DMS79 (cell line): ENCODE measurements at regions not wholly inside any gene's neighbourhood (a gene's known extent, or its start where the extent isn't known, plus 50 kb on each side); places are given as distances from the start of the nearest gene placed in this dataset.
"Not testable (repeated sequence)": the region's sequence is repeated elsewhere in the genome, so short reads cannot be mapped to it uniquely, and the experiment has no call there.

Source experiments
- DNase-seq: peaks from one replicate; lab custom pipeline; 2025; lab: John Stamatoyannopoulos, UW

DNA sequence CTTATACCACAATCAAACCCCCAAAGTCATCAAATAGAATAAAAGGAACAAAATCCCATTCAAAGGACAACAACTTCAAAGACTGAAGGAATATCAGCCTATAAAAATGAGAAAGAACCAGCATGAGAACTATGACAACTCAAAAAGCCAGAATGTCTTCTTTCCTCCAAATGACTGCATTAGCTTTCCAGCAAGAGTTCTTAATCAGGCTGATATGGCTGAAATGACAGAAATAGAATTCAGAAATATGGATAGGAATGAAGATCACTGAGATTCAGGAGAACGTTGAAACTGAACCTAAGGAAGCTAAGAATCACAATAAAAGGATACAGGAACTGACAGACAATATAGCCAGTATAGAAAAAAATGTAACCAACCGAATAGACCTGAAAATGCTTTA, 109.5 kb downstream of the SINHCAF start:
- DNase-seq = no peak

DNA sequence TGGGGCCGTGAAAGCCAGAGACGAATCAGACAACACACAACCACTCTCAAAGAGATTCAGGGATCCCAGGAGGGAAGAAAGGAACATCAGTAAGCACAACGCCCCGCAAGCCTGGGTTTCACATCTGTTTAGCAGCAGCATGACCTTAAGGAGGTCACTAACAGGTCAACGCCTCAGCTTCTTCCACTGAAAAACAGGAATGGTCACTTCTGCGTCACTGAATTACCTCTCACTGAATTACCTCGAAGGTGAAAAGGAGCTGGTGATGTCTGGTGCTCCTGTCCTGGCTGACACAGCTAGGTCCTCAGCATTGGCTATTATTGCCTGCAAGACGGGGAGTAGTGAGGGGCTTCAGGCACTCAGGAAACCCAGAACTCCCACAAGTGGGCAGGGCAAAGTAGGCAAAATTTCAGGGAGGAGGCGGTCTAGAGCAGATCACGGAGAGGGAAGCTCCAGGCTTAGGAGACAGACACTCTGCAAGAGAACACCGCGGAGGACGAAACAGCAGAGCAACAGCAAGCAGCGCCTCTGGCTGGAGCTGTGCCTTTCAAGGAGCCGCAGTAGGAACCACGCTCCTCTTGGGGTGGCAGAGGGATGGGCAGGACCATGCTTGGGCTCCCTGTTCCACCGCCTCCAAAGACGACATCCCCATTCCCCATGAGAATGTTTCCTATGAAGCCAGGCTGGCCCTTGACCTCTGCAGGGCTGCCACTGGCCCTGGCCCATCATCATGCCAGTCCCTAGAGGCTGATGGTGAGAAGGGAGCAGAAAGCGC, 108.4 kb downstream of the SINHCAF start:
- DNase-seq = no peak

DNA sequence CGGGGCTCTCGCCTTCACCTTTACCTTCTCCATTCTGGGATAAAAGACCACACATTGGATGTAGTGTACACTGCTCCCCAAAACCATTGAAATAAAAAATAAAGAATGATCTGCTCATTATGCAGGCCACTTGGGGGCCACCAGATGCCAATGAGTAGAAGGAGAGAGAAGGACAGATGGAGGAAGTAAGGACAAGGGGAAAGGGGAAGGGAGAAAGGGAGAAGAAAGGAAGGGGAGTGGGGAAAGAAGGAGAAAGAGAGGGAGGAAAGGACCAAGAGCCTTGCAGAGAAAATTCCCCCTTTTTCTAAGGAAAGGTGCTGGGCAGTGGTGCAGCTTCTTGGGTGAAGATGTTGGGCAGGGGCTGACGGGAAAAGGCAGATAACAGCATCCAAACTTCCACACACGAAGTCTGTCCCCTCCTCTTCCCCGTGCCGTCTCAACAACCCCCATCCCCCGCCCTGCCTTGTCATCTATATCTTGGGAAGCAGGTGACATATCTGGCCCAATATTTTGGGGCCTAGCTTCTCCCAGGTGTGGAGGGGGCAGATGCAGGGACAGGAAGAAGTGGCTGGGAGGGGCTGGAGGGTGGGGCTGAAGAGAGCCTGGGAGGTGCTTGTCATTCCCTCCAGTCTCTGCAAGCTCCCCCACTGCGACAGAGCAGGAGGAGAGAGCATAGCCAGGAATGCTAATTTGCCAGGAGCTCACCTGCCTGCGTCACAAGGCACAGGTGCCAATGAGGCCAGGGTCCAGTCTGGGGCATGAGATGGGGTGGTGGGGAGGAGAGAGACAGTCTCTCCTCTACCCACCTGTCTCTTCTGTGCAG, 107.5 kb downstream of the SINHCAF start:
- DNase-seq = no peak

DNA sequence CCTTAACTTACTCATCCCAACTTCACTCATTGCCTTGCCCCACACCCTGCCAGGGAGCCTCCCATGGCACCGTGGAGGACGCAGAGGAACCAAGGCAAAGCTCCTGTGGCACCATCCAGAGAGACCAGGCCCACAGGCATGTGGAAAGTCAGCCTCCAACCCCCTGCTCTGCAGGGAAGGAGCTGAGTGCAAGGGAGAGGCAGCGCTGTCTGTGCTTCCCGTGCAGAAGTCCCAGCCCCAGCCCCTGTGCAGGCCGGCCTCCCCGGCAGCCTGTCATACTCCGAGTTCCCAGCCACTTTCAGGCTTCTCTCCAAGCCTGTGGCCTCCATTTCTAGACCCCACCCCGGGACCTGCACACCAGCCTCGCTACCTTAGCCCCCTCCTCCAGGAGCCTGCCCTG, 106.4 kb downstream of the SINHCAF start:
- no peak for DNase-seq

DNA sequence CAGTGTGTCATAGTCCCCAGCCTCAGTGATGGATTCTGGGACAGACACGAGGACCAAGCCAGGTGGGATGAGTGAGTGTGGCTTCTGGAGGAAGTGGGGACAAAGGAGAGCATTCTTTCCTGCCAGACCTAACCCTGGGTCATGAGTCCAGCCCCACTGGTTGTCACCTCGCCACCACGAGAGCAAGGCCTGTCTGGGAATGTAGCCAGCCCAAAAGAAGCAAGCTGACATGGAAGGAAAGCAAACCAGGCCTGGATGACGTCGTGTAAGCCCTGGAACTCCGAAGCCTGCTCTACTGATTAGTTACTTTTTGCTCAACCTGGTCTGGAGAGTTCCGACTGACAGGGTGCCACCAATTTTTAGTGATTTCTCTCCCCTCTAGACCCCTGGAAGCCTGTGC, 105.9 kb downstream of the SINHCAF start:
- DNase-seq = no peak

DNA sequence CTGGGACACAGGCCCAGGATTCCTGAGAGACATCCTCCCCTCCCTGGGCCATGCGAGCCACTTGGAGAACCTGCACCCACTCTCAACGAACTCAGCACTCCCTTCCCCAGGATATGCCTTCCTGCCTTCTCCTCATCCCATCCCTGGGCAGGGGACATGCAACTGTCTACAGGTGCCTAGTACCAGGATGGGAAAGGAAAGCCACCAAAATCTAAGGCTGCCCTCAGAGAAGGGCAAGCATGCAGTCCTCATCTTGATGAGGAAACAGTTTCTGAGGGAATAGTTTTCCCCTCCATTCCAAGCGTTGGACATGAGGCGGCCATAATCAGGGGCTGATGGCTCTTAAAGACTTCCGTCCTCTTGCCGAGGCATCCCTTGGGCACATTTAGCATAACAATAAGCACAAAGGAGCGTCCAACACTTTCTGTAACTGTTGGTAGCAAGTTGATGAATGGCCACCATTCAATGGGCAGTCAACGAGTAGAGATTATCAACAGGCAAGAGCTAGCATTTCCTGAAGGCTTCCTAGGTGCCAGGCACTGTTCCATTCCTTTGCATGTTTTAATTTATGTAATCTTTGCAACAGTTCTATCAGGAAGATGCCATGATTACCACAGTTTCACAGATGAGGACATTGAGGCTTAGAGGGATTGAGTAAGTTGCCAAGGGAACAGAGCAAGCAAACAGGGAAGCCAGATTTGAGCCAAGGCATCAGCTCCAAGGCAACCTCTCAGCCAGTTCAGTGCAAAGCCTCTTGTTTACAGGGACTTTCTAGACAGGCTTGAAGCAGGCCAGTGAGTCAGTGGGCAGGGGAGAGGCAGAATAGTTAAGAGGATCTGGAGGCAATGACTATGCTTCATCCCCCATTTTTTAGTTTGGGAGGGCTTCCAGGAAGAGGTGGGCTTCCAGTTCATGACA, 105.1 kb downstream of the SINHCAF start:
- DNase-seq = no peak

DNA sequence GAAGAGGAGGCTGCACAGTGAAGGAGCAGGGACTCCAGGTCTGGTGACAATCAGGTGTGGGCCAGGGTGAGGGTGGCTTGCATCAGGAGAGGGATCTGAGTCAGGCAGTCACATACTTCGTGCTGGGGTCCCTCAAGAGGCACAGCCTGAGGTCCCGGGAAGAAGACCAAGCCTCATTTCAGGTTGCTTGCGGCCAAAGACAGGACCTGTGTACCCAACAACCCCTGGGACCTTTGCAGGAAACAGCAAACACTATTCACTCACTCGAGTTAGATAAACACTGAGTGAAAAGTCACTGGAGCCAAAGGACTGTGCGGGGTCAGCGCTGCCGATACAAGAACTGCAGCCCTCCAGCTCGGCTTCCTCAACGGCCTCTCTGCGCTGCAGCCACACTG, 104.4 kb downstream of the SINHCAF start:
- no peak for DNase-seq

DNA sequence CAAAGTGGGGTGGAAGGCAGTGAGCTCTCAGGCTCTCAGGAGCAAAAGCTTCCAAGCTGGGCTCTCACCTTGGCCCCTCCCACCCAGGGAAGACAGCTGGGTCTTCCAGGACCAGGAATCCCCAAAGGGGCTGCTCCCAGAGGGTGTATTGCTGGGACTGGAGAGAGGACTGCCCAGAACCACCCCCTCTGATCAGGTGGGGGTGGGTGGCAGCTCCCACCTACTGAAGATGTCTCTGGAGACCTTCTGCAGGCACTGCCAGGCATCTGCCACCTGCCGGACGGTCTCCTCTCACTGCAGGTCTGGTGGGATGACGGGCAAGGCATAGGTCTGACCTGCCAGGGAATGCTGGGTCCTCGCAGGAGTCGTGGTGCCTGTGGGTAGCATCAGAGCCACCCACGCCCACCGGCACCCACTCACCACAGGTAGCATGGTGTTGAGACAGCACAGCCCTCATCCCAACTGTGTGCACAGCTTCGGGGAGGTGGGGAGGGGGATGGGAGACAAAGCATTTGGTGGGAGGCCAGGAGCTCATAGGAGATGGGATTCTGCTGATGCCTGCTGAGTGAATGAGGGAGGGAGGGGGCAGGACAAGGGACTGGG, 103.2 kb downstream of the SINHCAF start:
- no peak for DNase-seq

DNA sequence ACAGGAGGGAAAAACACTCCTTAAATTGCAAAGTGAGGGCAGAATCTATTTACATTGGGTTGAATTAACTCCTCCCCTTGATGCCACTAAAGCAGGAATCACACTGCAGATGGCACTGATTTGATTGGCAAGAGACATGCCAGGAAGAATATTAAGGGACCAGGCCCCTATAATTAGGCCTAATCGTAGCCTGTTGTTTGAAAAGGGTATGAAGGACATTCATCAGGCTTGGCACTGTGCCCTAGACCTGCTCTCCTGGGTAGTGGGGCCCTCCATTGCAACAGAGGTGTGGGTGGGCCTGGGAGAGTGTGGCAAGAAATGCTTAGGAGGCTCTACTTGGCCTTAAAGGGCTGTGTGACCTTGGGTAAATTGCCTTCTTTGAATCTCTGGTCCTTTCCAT, 102.3 kb downstream of the SINHCAF start:
- DNase-seq = not testable (repeated sequence)

DNA sequence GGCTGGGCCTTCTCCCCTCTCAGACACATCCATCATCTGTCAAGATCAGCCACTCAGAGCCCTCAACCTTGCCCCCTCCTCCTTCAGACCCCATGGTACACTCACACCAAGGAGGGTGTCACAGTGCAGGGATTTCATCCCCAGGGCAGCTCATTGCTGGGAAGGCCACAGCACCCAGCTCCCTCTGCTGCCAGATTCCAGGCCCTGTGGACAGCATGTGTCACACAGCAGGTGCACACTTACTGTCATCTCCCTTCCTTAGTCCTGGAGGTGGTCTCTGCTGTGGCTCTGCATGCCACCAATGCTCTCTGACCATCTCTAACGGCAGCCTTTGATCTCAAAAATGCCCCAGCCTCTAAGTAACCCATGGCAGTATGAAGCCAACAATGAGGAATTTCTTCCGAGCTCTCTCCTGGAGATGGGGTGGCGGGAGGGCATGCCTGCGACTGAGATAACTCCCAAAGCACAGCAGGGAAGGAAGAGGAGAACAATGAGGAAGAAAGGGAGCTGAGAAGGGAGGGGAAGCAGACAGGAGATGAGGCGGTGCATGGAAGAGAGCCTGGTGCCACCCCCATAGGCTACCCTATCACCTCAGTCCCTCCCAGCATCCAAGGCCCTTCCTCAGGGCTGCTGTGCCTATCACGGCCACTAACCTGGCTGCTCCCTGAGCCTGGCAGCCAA, 101.0 kb downstream of the SINHCAF start:
- no peak for DNase-seq

DNA sequence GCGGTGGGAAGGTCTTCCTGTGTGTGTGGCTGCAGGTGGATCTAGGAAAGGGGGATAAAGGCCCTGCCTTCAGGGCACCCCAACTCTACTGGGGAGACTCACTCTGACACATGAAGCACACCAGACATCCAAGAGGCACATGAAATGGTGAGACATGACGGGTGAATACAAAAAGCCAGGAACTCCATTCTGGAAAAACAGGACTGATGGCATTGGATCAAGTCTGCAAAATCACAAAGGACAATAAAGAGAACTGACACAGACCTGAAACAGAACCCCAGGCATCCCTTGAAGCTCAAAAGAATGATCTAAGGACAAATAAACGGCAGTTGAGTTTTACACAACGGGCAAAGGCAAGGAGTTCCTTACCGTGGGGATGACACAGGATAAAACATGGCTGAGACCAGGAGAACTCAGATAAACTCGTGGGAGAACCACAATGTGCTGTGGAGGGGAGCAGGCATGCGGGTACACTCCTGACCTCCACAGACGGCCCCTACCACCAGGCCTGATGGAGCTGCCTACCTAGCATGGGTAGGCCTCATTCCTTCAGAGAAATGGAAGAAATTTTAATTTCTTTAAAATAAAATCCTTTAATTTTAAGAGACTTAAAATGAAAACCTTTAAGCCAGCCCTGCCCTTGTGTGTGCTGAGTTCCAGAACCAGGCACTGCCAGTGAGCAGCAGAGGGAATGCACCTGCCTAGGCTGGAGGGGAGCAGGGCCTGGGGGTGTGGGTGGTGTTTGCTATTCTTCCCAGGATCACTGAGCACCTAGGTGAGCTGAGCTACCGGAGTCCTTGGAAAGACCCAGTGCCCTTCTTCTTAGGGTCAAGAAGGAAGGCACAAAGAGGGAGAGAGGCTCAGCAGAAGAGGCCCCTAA, 100.1 kb downstream of the SINHCAF start:
- no peak for DNase-seq

DNA sequence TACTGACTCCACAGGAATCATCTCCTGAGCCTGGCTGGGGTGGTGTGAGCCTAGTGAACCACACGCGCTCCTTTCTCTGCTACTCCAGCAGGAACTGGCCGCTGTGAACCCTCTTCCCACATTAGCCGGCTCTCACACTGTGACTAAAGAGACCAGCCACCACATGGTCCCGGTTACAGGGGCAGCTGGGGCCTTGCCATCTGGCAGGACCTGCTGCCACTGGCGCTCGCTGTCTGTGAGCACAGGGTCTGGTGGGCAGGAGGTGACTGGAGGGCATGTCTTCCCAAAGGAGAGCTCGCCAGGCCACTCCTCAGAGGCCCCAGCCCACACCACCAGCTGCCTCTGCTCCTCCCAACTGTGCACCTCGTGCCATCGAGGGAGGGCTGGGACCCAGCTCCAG, 99.3 kb downstream of the SINHCAF start:
- DNase-seq = no peak

DNA sequence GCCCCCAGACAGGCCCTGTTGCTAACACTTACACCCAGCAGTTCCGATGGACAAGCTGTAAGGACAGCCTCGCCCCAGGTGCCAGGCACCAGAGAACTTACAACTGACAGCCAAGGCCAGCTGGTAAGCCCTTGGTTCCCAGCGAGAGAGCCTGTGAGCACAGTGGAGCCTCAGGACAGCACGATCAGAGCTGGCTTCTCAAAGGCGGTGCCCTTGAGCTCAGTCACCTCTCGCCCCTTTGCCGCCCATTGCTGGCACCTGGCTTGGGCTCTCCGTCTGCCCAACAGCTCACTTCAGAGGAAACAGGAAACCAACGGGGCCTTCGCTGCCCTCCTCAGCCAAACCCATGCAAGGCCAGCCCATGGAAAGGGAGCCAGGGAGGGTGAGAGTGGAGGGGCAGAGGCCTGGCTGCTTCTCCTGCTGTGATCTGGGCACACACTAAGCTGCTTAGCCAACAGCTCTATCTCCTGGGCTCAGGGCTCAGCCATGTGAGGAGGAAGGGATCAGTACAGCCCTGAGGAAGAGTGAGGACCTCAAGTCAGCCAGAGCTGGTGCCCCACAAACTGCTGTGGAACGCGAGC, 98.5 kb downstream of the SINHCAF start:
- no peak for DNase-seq

DNA sequence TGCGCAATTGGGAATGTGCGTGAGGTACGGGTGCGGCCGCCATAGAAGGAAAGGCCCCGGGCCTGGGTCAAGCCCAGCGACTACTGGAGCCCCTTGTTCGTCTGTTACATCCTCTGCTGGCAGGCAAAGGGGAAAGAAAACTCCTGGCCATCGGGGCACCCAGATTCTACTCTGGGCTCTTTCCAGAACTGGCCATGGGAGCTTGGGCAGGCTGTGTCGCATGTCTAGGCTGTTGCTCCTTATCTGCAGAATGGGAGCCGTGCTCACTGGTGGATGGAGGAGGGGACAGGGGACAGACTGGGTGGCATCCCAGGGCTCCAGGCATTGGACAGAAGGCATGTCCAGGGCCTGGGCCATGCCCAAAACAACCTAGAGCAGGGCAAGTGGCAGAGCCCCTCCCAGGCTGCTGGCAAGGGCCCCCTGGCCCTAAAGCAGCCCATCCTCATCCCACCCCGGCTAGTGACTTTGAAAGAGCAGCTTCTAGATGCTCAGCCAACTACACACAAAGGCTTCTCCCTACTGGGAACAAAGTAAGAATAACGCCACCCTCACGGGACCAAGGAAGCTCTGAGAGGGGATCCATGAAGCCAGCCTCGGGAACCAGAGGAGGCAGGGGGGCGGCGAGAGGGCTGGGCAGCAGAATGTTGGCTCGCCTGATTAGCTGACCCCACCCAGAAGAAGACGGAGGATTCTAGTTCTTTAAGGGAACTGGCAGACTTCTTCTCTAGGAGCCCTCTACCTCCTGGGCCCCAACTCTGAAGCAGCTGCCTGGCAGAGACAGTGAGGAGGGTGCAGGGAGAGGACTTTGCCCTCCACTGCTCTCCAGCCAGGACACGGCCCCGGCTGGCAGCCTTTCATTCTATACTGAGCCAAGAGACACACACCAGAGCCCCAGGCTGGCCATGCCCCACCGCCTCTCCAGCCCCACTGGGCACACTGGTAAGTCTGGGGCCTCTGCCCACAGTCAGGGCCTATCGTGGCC, 96.8 kb downstream of the SINHCAF start:
- no peak for DNase-seq

DNA sequence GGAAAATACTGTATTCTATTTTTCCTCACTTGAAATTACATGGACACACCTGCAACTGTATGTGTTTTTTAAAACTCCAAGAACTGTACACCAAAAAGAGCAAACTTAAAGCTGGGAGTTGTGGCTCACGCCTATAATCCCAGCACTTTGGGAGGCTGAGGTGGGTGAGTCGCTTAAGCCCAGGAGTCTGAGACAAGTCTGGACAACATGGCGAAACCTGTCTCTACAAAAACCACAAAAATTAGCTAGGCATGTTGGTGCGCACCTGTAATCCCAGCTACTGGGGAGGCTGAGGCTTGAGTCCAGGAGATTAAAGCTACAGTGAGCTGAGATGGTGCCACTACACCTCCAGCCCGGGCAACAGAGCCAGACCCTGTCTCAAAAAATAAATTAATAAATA, 95.9 kb downstream of the SINHCAF start:
- DNase-seq = no peak
